Psoas muscle (tissue), 7 donors: ENCODE measurements at regions not wholly inside any gene's neighbourhood (a gene's known extent, or its start where the extent isn't known, plus 50 kb on each side); places are given as distances from the start of the nearest gene placed in this dataset.

Experiments used
- ATAC-seq, 4 donors: fragments of 200-7000 bp; cut with Tn5 transposase; one replicate each; pipeline ENCODE4 v1.9.1; 2020; ENCODE audit warnings: moderate library complexity in 3 of 4, mild to moderate bottlenecking in 2 of 4
- DNase-seq, 2 donors: peaks; one replicate each; pipeline ENCODE4 v3.0.0-alpha.2; 2020
- H3K27ac ChIP-seq: fragments of 200-600 bp; one replicate; pipeline ENCODE4 v1.8.0; 2022
- H3K27me3 ChIP-seq, 3 donors: fragments of 200-600 bp in 1 of 3; one replicate each; pipeline versions ENCODE4 v1.6.1 to v1.8.0; 2013 to 2022; ENCODE audit warnings: low read length in 2 of 3, mild to moderate bottlenecking in 2 of 3, moderate library complexity in 1 of 3; ENCODE audit not compliant: insufficient read depth in 3 of 3
- H3K36me3 ChIP-seq, 2 donors: fragments of 200-600 bp in 1 of 2; one replicate each; pipeline versions ENCODE4 v1.6.1 to v1.8.0; 2013 to 2022; ENCODE audit warnings: low read depth in 1 of 2, mild to moderate bottlenecking in 1 of 2, moderate library complexity in 1 of 2; ENCODE audit not compliant: insufficient read depth in 1 of 2
- H3K4me1 ChIP-seq: fragments of 200-600 bp; one replicate; pipeline ENCODE4 v1.8.0; 2022
- H3K4me3 ChIP-seq: fragments of 200-600 bp; one replicate; pipeline ENCODE4 v1.8.0; 2022; ENCODE audit warnings: mild to moderate bottlenecking
- H3K9me3 ChIP-seq: fragments of 200-600 bp; one replicate; pipeline ENCODE4 v1.8.0; 2022
- CTCF ChIP-seq: fragments of 200-600 bp; IDR thresholded peaks from one replicate; pipeline ENCODE4 v1.8.0; 2022; ENCODE audit warnings: antibody characterized with exemption
- WGBS, 3 donors: extraction: QIAGEN DNeasy Blood & Tissue Kit; methylation state at CpG; one replicate each; pipeline versions ENCODE4 v1.1.6 to v1.1.7; 2013; 5-methylcytosine and 5-hydroxymethylcytosine counted together
- intact Hi-C, 2 donors: fragments of 100-400 bp; cut with DNase I; formaldehyde crosslinking; loops; one replicate each; pipeline versions ENCODE4 v1.11.0 to v1.14.2; 2022
- donor health status: healthy with polysubstance abuse.
- donor health status: DM: no; HTN: no; CAD: no; lungs with moderate emphysema.
- donor health status: Bipolar disorder and iron deficiency.
- donor health status: healthy.
- donor health status: DM: yes; HTN: yes; CAD: no.
- donor health status: DM: no; HTN: no; CAD: no.
- donor health status: DM: yes; HTN: yes; CAD: no.

DNA sequence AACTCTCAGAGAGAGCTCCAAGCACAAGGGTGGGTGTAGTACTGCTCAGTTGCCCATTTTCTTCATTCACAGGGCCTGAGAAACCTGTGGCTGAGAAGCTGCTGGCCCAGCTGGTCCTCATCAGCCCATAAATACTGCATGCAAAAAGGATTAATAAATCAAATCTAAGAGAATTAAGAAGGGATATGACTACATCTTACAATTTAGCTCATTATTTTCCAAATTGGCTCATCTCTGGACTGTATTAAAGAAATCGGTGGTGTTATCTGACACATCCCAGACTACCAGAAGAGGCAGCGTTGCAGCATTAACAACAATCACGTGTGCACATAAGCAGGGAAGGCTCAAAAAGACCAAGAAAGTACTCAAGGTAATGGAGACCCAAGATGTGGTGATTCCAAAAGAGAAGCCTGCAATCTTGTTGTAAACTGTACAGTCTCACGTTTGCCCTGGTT lies 90.7 kb downstream of the CD24 start:
- no peaks in the 10 kb centered on the region for H3K27me3 ChIP-seq
- TF ChIP-seq CTCF = no peak
- ATAC-seq = no peak
- H3K27ac ChIP-seq = no peak overlapping the region
- no peaks in the 10 kb centered on the region for H3K4me1 ChIP-seq
- H3K4me3 ChIP-seq = no peak overlapping the region
- intact Hi-C loops = no loop called here
- no peaks in the 10 kb centered on the region for H3K9me3 ChIP-seq
- H3K36me3 ChIP-seq = no peaks in the 10 kb centered on the region
- 45 to 52% (median 50%) methylated on average over 4 of the region's 4 CpGs for WGBS, 3 donors
- DNase-seq = no peak

GRCh38 chr6:106882601-106883518 lies 91.7 kb downstream of the CD24 start:
- Histone ChIP-seq H3K9me3 (no peaks in the 10 kb centered on the region), H3K27me3 (no peaks in the 10 kb centered on the region), H3K4me3 (no peak overlapping the region), H3K36me3 (no peaks in the 10 kb centered on the region), H3K4me1 (no peaks in the 10 kb centered on the region), H3K27ac (no peak overlapping the region)
- 85 to 87% (median 87%) methylated on average over 8 of the region's 8 CpGs for WGBS, 3 donors
- DNase-seq = no peak
- intact Hi-C loops = no loop called here
- no peak for ATAC-seq
- TF ChIP-seq CTCF = no peak

- no peaks in the 10 kb centered on the region for H3K36me3 ChIP-seq
- no peak for ATAC-seq
- no peak overlapping the region for H3K4me3 ChIP-seq
- TF ChIP-seq CTCF = no peak
- H3K4me1 ChIP-seq = no peaks in the 10 kb centered on the region
- intact Hi-C loops = no loop called here
- no peak overlapping the region for H3K27ac ChIP-seq
- H3K27me3 ChIP-seq = no peaks in the 10 kb centered on the region
- DNase-seq = no peak
- no peaks in the 10 kb centered on the region for H3K9me3 ChIP-seq
These were observed 92.4 kb downstream of the CD24 start for GRCh38 chr6:106882138-106882537.

DNA sequence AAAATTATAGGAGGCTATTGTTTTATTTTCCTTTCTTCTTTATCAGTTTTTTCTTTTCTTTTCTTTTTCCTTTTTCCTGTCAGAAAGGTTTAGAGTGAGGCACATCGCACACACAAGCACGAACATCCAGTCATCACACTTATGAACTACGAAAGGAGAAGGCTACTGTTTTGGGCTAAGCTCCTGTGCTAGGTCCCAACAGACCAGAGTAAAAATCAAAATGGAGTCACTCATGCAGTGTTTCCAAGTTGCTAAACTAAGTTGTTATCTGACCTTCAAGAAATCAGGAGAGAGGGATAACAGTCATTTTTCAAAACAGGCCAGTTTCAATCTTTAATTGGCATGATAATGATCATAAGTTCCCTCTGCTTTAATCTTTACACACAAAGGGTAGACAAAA lies 93.6 kb downstream of the CD24 start:
- DNase-seq = no peak
- Histone ChIP-seq H3K4me1 (no peaks in the 10 kb centered on the region), H3K27ac (no peak overlapping the region), H3K9me3 (no peaks in the 10 kb centered on the region), H3K36me3 (no peaks in the 10 kb centered on the region), H3K27me3 (no peaks in the 10 kb centered on the region), H3K4me3 (no peak overlapping the region)
- ATAC-seq = no peak
- TF ChIP-seq CTCF = no peak
- 85 to 91% (median 91%) methylated on average over 3 of the region's 3 CpGs for WGBS, 3 donors
- intact Hi-C loops = no loop called here
